ENCODE measurements at regions not wholly inside any gene's neighbourhood (a gene's known extent, or its start where the extent isn't known, plus 50 kb on each side); places are given as distances from the start of the nearest gene placed in this dataset.

GRCh38 chr5:175035882-175036533 is 311.6 kb downstream of the MSX2 start:
- DNase-seq (ENCODE audit: low spot score) = no peak

- DNase-seq (ENCODE audit: low spot score) = no peak
Measured at GRCh38 chr5:175034924-175035323, 310.5 kb downstream of the MSX2 start.

- no peak for DNase-seq (ENCODE audit: low spot score)
Measured at GRCh38 chr5:175032741-175033151, 308.4 kb downstream of the MSX2 start.

GRCh38 chr5:175032013-175032412 is 307.6 kb downstream of the MSX2 start:
- DNase-seq (ENCODE audit: low spot score) = no peak

- DNase-seq (ENCODE audit: low spot score) = no peak
Measured at GRCh38 chr5:175027390-175027789, 303.0 kb downstream of the MSX2 start.

- no peak for DNase-seq (ENCODE audit: low spot score)
Measured at GRCh38 chr5:175025077-175025476, 300.7 kb downstream of the MSX2 start.

- DNase-seq (ENCODE audit: low spot score) = no peak
Measured at GRCh38 chr5:175021841-175022625, 297.7 kb downstream of the MSX2 start.

- no peak for DNase-seq (ENCODE audit: low spot score)
Measured at GRCh38 chr5:175021321-175021720, 296.9 kb downstream of the MSX2 start.

GRCh38 chr5:175015028-175015685 is 290.8 kb downstream of the MSX2 start:
- no peak for DNase-seq (ENCODE audit: low spot score)

- no peak for DNase-seq (ENCODE audit: low spot score)
Measured at GRCh38 chr5:175013251-175013650, 288.9 kb downstream of the MSX2 start.

GRCh38 chr5:175012267-175012666 is 287.9 kb downstream of the MSX2 start:
- no peak for DNase-seq (ENCODE audit: low spot score)

- DNase-seq (ENCODE audit: low spot score) = no peak
Measured at GRCh38 chr5:175003531-175003930, 279.1 kb downstream of the MSX2 start.

- DNase-seq (ENCODE audit: low spot score) = no peak
Measured at GRCh38 chr5:175001876-175002645, 277.7 kb downstream of the MSX2 start.

GRCh38 chr5:175001311-175001710 is 276.9 kb downstream of the MSX2 start:
- DNase-seq (ENCODE audit: low spot score) = no peak

- DNase-seq (ENCODE audit: low spot score) = no peak
Measured at GRCh38 chr5:174999581-174999980, 275.2 kb downstream of the MSX2 start.

- DNase-seq (ENCODE audit: low spot score) = no peak
Measured at GRCh38 chr5:174998131-174998730, 273.8 kb downstream of the MSX2 start.

- DNase-seq (ENCODE audit: low spot score) = no peak
Measured at GRCh38 chr5:174997688-174998087, 273.3 kb downstream of the MSX2 start.

- no peak for DNase-seq (ENCODE audit: low spot score)
Measured at GRCh38 chr5:174996941-174997340, 272.6 kb downstream of the MSX2 start.

- DNase-seq (ENCODE audit: low spot score) = no peak
Measured at GRCh38 chr5:174995827-174996226, 271.4 kb downstream of the MSX2 start.

GRCh38 chr5:174991847-174992246 is 267.5 kb downstream of the MSX2 start:
- DNase-seq (ENCODE audit: low spot score) = no peak

- DNase-seq (ENCODE audit: low spot score) = no peak
Measured at GRCh38 chr5:174990909-174991308, 266.5 kb downstream of the MSX2 start.

GRCh38 chr5:174987443-174988012 is 263.1 kb downstream of the MSX2 start:
- no peak for DNase-seq (ENCODE audit: low spot score)

Data from GM03348 (cell line).